NCI-H526 treated with DMSO at 0.1 percent for 48 hours (cell line): ENCODE measurements at regions not wholly inside any gene's neighbourhood (a gene's known extent, or its start where the extent isn't known, plus 50 kb on each side); places are given as distances from the start of the nearest gene placed in this dataset.
"Not testable (repeated sequence)": the region's sequence is repeated elsewhere in the genome, so short reads cannot be mapped to it uniquely, and the experiment has no call there.

Experiments used
- DNase-seq: peaks from one replicate; lab custom pipeline; 2025; lab: John Stamatoyannopoulos, UW

DNA sequence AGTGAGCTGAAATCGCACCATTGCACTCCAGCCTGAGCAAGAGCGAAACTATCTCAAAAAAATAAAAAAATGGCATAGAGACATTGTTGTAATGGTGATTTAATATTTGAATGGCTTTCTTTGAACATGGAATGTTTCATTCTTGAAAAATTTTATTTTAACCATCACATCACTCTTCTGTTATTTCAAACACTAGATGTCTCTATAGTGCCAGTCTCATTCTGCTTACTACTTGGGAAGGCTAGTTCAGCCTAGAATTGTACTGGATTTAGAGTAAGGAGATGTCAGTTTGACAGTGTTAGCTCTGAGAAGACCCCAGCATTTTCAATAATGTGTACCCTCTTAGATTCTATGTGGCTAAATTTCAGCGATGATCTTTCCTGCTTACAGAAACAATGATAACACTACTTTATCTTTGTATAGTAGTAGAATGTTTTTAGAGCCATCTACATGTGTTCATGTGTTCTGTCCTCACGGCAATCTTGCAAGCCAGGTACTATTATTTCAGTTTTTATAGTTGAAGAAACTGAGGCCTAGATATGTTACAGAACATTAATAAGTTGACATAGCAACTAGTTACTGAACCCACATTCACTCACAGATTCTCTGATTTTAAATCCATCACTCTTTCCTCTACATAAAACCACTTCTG is 142.9 kb upstream of the ZSWIM2 start:
- DNase-seq = no peak

- no peak for DNase-seq
Measured at GRCh38 chr2:186984966-186985365, 136.0 kb upstream of the ZSWIM2 start.

GRCh38 chr2:186984481-186984880 is 135.5 kb upstream of the ZSWIM2 start:
- DNase-seq = no peak

GRCh38 chr2:186980787-186981550 is 132.0 kb upstream of the ZSWIM2 start:
- no peak for DNase-seq

GRCh38 chr2:186980117-186980442 is 131.1 kb upstream of the ZSWIM2 start:
- DNase-seq = no peak

DNA sequence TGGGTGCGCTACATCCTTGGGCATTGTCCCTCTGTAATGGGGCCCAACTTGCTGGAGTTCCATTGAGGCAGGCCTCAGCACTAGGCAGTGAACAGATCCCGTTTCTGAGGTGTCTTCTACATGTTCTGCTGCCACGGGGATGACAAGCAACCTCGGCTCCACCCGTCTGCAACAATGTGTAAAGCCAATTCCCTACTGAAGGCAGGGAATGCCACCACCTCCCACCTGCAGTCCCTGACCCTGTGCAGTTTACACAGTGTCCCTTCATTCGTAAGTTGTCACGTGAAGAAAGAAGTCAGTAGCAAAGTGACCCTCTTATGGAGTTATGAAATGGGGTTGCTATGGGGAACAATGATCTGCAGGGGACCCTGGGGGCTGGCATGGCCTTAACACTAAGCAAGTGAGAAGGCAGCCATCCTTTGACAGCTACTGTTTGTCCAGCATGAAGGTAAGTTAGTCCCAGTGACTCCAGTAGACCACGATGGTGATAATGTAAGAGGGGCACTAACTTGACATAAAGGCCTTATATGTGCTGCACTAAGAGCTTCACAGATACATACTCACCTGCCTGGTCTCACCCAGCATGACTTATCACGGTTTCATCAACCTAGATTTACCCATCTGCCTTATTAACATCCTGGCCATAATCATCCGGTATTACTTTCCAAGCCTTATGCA is 130.6 kb upstream of the ZSWIM2 start:
- DNase-seq = no peak

- no peak for DNase-seq
Measured at GRCh38 chr2:186977433-186978045, 128.6 kb upstream of the ZSWIM2 start.

DNA sequence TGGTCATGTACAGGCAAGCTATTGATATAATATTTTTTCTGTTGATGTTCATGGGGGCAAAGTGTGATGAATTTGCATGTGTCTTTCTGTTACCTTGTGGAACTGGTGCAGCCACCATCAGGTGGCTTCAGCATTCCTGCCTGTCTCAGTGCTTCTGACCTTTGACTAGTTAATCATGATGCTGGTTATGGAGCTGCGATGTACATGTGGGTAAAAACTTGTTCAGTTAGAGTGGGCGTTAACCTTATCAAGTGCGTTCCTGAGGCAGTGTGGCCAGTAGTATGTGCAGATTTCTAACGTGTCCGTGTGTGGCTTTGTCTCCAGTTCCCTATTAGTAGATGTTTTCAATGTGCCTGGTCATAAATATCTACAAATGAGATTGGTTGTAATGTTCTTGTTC is 127.4 kb upstream of the ZSWIM2 start:
- DNase-seq = no peak

DNA sequence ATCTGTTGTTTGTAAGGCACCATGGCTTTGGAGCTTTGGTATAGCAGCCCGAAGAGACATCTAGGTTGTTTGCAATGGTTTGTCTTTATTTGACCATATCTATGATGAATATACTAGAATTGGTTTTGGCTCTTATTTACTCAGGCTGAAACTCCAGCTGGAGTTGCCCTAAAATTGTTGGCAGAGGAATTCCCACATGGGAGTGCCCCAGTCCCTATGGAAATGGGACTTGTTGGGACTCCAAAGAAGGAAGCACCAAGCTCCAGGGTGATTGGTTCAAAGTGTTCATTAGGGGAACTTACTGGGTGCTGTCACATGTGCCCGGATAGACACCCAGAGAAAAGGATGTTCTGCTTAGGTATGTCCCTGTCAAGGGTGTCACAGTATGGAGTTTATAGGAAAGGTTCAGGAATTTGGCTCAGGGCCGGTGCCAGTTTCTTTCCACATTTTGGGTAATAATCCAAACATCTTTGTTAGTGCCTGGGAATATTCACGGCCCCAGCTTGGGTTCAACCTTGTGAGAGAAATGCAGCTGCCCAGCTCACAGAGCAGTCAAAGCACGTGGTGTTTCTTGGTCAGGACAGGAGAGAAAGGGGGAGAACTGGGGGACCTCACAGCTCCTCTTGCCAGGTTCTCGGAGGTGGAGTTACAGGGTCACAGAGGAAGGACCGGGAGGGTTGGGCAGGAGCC is 123.5 kb upstream of the ZSWIM2 start:
- no peak for DNase-seq

GRCh38 chr2:186968277-186968676 is 119.3 kb upstream of the ZSWIM2 start:
- no peak for DNase-seq

DNA sequence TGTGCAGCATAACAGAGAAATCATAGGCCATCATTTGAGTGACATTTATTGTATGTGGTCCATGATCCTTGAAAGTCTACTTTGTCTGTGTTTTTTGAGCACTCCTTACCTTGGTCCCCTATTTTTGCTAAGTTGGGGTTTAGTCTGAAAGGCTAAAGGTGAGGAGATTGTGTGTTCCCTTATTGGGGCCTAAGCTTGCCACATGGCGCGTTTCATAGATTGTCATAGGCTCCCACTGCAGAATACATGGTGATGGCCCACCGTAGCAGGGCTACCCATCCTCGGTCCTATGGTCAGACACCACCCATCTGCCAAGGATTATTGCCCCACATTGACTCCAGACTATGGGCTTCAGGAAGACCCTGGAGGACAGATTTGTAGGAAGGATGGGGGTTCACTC is 117.0 kb upstream of the ZSWIM2 start:
- DNase-seq = no peak

GRCh38 chr2:186962085-186962747 is 113.2 kb upstream of the ZSWIM2 start:
- DNase-seq = no peak

GRCh38 chr2:186960241-186960640 is 111.3 kb upstream of the ZSWIM2 start:
- not testable (repeated sequence) for DNase-seq

DNA sequence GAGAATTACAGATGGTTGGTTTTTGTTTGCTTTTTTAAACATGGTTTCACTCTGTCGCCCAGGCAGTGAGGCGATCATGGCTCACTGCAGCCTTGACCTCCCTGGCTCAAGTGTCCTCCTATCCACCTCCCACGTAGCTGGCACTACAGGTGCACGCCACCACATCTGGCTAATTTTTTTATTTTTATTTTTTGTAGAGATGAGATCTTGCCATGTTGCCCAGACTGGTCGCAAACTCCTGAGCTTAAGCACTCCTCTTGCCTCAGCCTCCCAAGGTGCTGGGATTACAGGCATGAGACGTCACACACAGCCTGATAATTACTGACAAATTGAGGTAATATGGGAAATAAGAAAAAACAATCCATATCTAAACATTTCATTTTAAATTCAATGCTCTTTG is 110.5 kb upstream of the ZSWIM2 start:
- DNase-seq = no peak

GRCh38 chr2:186950694-186951093 is 101.7 kb upstream of the ZSWIM2 start:
- DNase-seq = no peak

- no peak for DNase-seq
Measured at GRCh38 chr2:186949726-186950256, 100.8 kb upstream of the ZSWIM2 start.

DNA sequence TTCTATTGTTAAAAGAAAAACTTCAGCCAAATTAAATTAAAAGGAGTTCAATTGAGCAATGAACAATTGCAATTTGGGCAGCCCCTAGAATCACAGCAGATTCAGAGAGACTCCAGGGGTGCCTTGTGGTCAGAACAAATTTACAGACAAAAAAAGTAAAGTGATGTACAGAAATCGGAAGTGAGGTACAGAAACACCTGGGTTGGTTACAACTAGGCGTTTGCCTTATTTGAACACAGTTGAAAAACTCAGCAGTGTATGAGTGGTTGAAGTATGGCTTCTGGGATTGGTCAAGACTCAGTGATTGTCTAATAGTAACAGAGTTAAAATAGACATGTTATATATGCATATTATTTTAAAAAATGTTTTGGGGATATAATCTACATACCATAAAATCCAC is 98.5 kb upstream of the ZSWIM2 start:
- DNase-seq = no peak

- DNase-seq = no peak
Measured at GRCh38 chr2:186946896-186947467, 98.0 kb upstream of the ZSWIM2 start.

GRCh38 chr2:186941853-186942252 is 92.9 kb upstream of the ZSWIM2 start:
- no peak for DNase-seq

DNA sequence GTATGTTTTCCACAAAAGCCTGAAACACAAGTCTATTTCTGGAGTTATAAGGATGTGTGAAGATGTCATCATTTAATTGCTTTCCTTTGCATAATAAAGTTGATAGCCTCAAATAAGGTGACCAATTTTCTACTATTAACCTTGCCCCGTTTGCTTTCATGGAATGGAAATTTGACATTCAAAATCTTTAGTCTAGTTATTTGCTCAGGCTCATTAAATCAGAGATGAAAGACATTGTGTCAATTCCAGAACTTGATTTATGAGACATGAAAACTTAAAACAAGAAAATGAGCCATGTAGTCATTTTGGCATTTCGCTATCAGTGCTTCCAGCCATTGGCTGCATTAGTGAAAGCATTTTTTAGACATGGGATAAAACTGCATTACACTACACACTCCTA is 91.5 kb upstream of the ZSWIM2 start:
- no peak for DNase-seq

DNA sequence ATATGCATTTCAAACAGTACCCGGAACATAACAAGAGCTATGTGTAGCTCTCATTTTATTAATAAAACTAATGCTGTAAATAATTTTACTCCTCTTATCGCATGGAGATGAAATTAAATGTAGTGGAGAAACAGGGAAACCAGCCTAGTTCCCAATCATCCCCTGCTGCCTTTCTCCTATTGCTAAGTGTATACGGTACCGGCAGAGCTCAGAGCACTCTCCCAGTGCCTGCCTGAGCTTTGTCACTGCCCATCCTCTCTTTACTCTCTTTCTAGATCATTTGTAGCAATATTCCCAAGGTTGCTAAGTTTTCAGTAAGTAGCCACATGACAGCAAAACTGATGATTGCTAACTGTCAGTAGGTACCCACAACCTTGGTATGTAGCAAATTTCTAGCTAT is 85.5 kb upstream of the ZSWIM2 start:
- DNase-seq = no peak
